GM19240 (cell line): ENCODE measurements at regions not wholly inside any gene's neighbourhood (a gene's known extent, or its start where the extent isn't known, plus 50 kb on each side); places are given as distances from the start of the nearest gene placed in this dataset.
"Not testable (repeated sequence)": the region's sequence is repeated elsewhere in the genome, so short reads cannot be mapped to it uniquely, and the experiment has no call there.

Experiments
- DNase-seq: peaks from one replicate; pipeline ENCODE4 v3.0.0; 2011; ENCODE audit warnings: low spot score; ENCODE audit not compliant: insufficient read length

DNA sequence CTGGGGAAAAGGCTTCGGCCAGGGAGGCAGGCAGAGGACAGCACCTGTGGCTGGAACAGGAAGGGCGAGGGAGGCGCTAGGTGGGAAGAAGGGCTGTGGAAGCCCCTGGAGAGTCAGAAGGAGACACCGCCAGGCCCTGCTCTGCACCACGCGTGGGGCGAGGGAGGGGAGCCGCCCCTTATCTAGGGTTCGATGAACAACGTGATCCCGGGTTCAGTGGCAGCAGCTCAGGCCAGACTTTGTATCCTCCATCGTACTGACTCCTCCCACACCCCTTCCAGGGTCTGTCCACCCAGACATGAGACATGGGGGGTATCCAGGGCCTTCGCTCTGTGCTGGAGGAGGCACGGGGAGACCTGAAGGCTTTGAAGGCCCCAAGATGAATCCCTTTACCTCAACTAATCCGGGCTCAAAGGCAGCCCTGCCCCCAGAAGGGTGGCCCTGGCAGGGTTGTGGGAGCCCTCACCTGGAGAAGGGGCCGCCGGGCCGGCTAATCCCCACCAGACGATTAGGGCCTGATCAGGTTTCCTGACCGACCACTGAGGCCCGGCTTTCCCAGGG, 110.8 kb downstream of the PDGFA start:
- no peak for DNase-seq

GRCh38 chr7:409339-410281, 110.0 kb downstream of the PDGFA start:
- no peak for DNase-seq

DNA sequence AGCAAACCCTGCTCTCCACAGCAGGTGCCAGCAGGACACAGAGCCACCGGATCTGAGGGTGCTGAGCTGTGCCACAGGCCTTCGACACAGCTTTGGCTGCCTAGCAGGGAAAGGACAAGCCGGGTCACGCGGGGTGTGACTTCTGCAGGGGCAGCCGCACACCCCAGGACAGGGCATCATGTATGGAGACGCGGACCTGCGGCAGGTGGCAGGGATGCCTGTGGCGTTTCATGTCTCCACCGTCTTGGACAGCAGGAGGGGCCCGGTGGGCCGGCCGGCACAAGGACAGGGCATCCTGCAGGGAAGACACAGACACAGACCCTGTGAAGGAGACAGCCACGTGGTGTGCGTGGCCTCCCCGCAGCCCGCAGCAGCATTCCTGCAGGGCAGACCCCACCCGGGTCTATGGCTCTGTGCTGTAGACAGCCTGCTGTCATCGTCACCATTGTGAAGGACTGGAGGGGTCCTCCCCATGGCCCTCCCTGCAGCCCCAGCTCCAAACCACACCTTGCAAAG, 109.2 kb downstream of the PDGFA start:
- DNase-seq, result no peak

DNA sequence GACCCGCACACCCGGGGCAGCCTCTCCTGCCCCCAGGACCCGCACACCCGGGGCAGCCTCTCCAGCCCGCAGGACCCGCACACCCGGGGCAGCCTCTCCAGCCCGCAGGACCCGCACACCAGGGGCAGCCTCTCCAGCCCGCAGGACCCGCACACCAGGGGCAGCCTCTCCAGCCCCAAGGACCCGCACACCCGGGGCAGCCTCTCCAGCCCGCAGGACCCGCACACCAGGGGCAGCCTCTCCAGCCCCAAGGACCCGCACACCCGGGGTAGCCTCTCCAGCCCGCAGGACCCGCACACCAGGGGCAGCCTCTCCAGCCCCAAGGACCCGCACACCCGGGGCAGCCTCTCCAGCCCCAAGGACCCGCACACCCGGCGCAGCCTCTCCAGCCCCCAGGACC, 108.5 kb downstream of the PDGFA start:
- DNase-seq, result not testable (repeated sequence)

DNA sequence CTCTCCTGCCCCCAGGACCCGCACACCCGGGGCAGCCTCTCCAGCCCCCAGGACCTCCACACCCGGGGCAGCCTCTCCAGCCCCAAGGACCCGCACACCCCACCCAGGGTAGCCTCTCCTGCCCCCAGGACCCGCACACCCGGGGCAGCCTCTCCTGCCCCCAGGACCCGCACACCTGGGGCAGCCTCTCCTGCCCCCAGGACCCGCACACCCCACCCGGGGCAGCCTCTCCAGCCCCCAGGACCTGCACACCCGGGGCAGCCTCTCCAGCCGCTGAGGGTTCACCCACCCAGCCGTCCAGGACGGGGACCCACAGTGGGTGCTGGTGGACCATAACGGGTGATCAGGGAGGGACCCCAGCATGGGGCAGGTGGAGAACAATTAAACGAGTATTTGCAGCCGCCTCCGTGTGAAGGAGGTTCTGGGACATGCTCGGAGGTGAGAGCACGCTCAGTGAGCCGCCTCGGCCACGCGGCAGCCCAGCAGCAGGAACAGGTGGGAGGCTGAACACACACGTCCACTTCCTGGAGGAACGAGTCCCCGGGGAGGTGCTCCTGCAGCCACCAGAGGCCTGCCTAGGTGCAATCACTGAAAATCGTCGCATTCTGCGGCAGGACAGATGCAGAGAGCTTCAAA, 107.9 kb downstream of the PDGFA start:
- no peak for DNase-seq

- no peak for DNase-seq
Measured at GRCh38 chr7:412313-412710, 107.3 kb downstream of the PDGFA start.

GRCh38 chr7:414681-415560, 104.7 kb downstream of the PDGFA start:
- no peak for DNase-seq

GRCh38 chr7:415646-416525, 103.8 kb downstream of the PDGFA start:
- no peak for DNase-seq

- no peak for DNase-seq
Measured at GRCh38 chr7:416761-417624, 102.7 kb downstream of the PDGFA start.

- no peak for DNase-seq
Measured at GRCh38 chr7:417625-417889, 102.1 kb downstream of the PDGFA start.

DNA sequence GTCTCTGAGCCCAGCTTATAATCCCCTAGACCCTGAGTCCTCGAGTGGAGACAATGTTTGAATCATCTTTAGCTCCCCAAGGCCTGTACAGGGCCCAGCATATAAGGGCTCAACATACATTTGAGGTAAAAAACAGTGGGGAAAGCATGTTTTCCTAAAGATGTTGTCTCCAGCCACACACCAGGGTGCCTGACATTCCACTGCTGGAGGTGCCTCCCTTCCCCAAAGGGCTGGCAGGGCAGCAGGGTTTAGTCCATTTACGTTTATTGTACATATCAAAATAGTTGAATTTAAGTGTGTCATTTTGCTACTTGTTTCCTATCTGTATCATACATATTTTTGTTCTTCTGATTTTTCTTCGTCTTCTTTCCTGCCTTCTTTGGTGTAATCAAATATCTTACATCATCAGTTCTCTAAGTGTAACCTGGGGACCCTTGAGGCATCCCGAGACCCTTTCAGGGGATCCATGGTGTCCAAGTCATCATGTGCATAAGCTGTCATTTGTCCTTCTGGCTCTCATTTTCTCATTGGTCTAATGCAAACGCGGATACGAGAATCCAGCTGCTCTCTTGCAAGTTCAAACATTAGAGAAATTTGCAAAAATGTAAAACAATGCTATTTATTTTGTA, 101.6 kb downstream of the PDGFA start:
- DNase-seq, result no peak

- DNase-seq, result no peak
Measured at GRCh38 chr7:418636-419280, 100.9 kb downstream of the PDGFA start.

GRCh38 chr7:420142-421093, 99.2 kb downstream of the PDGFA start:
- DNase-seq, result no peak

DNA sequence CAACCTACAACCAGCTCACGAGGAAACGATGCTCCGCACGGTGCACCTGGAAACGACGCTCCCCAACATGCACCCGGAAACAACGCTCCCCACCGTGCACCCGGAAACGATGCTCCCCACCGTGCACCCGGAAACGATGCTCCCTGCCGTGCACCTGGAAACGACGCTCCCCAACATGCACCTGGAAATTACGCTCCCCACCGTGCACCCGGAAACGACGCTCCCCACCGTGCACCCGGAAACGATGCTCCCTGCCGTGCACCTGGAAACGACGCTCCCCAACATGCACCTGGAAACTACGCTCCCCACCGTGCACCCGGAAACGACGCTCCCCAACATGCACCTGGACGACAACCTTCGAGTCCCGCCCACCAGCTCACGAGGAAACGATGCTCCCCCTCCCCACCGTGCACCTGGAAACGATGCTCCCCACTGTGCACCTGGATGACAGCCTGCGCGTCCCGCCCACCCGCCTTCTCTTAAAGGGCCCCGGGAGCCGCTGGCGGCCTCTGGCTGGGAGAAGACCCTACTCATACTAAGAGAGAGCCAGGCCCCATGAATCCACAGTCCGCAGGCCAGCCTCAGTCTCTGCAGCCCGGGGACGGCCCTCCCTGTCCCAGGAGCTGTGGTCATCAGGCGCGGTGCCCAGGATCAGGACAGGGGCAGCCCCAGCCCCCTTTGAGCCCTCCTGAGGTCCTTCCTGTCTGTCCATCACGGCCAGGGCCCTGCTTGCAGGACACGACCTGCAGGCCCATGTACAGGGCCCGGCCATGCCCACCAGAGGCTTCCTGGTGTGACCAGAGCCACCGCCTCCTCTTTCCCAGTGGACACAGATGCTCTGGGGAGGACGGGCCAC, 98.3 kb downstream of the PDGFA start:
- no peak for DNase-seq

DNA sequence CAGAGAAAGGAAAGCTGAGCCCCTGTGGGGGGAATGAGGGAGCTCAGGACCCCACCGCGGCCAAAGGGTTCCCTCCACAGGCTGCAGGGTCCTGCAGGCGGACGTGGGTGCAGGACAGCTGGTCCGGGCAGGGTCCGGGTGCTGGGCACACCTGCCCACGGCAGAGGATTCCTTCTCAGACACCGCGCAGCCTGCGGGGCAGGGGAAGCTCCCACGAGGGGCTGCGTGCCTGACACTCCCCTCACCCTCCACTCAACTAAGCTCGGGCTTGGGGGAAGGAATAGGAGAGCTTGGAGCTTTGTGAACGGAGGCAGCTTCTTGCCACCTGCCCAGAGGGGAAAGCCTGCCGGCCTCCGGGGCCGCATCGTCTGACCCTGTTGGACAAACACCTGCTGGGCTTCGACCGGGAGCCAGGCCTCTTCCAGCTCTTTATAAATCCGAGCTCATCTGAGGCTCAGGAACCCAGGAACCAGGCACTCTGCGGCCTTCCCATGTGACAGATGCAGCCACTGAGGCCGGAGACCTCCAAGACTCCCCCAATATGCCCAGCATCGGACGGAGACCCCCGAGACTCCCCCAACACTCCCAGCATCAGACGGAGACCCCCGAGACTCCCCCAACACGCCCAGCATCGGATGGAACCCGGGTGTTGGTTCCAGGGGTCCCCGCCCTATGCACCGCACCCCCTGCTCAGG, 97.3 kb downstream of the PDGFA start:
- DNase-seq, result no peak

DNA sequence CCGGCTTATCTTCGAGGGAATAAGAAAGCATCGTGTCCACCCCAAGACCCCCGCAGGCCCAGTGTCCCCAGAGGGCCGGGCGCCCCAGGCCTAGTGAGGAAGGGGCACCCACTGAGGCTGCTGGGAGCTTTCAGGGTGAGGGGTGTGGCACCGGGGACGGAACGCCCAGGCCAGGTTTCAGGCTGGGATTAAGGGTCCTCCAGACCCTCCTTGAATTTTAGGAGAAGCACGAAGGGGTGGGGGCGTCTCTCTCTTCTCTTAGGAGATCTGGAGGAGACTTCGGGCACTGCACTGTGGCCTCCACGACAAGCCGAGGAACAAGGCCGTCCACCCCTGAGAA, 96.8 kb downstream of the PDGFA start:
- DNase-seq, result no peak
